ENCODE measurements at regions not wholly inside any gene's neighbourhood (a gene's known extent, or its start where the extent isn't known, plus 50 kb on each side); places are given as distances from the start of the nearest gene placed in this dataset.

GRCh38 chr15:47552978-47553608, 164.2 kb upstream of the SEMA6D start:
- TF ChIP-seq EZH2phosphoT487 (IDR thresholded peaks at IDR 0.05; ENCODE audit: borderline replicate concordance) (no peak), RAD21 (IDR thresholded peaks at IDR 0.05; ENCODE audit: low read depth) (no peak), POLR2A (IDR thresholded peaks at IDR 0.05; ENCODE audit: borderline replicate concordance, extremely low read depth, insufficient read depth, insufficient read length) (no peak), TCF7L2 (IDR thresholded peaks at IDR 0.05; ENCODE audit: borderline replicate concordance, extremely low read depth, insufficient read depth, insufficient read length) (no peak), EZH2 (IDR thresholded peaks at IDR 0.05) (no peak), CEBPB (IDR thresholded peaks at IDR 0.05; ENCODE audit: low read depth) (no peak), JUND (IDR thresholded peaks at IDR 0.05) (no peak), SP1 (IDR thresholded peaks at IDR 0.05; ENCODE audit: low read depth) (no peak), POLR2AphosphoS5 (IDR thresholded peaks at IDR 0.05; ENCODE audit: low read depth, low read length) (no peak), SIN3A (IDR thresholded peaks at IDR 0.05; ENCODE audit: low read depth) (no peak)
- TF ChIP-seq, protein P1, sequence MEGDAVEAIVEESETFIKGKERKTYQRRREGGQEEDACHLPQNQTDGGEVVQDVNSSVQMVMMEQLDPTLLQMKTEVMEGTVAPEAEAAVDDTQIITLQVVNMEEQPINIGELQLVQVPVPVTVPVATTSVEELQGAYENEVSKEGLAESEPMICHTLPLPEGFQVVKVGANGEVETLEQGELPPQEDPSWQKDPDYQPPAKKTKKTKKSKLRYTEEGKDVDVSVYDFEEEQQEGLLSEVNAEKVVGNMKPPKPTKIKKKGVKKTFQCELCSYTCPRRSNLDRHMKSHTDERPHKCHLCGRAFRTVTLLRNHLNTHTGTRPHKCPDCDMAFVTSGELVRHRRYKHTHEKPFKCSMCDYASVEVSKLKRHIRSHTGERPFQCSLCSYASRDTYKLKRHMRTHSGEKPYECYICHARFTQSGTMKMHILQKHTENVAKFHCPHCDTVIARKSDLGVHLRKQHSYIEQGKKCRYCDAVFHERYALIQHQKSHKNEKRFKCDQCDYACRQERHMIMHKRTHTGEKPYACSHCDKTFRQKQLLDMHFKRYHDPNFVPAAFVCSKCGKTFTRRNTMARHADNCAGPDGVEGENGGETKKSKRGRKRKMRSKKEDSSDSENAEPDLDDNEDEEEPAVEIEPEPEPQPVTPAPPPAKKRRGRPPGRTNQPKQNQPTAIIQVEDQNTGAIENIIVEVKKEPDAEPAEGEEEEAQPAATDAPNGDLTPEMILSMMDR (IDR thresholded peaks at IDR 0.05 in 2 of 3, conservative IDR thresholded peaks at IDR 0.05 in 1 of 3; ENCODE audit: borderline replicate concordance in 1 of 3, insufficient read depth in 1 of 3, low read depth in 2 of 3, low read length in 2 of 3) = no peak

Measured in HCT116 (cell line).